ENCODE measurements at regions not wholly inside any gene's neighbourhood (a gene's known extent, or its start where the extent isn't known, plus 50 kb on each side); places are given as distances from the start of the nearest gene placed in this dataset.

DNA sequence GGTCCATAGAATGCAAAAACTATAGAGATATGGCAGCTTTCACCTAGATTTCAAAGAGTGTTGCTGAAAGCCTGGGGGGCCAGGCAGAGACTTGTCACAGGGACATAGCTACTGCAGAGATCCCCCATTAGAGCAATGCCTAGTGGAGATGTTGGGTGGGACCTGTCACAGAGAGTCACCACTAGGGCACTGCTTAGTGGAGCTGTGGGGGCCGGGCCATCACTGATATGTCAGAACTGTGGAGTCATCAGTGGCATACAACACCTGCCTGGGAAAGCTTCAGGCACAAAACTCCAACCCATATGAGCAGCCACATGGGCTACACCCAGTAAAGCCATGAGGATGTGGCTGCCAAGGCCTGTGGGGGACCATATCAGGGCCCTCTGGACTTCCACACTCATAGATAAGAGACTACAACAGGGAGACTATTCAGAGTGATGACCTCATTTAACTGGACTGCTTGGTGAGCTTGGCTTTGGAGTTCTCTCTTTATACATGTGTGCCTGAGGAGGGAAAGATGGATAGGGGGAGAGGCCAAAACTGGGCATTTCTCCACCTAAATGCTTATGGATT lies 176.3 kb downstream of the ZNF621 start:
- H3K27me3 ChIP-seq = no peaks in the 10 kb centered on the region
- TF ChIP-seq POLR2A (IDR thresholded peaks at IDR 0.05) = no peak
- TF ChIP-seq, protein P1, sequence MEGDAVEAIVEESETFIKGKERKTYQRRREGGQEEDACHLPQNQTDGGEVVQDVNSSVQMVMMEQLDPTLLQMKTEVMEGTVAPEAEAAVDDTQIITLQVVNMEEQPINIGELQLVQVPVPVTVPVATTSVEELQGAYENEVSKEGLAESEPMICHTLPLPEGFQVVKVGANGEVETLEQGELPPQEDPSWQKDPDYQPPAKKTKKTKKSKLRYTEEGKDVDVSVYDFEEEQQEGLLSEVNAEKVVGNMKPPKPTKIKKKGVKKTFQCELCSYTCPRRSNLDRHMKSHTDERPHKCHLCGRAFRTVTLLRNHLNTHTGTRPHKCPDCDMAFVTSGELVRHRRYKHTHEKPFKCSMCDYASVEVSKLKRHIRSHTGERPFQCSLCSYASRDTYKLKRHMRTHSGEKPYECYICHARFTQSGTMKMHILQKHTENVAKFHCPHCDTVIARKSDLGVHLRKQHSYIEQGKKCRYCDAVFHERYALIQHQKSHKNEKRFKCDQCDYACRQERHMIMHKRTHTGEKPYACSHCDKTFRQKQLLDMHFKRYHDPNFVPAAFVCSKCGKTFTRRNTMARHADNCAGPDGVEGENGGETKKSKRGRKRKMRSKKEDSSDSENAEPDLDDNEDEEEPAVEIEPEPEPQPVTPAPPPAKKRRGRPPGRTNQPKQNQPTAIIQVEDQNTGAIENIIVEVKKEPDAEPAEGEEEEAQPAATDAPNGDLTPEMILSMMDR (IDR thresholded peaks at IDR 0.05) = no peak
- no peak for DNase-seq

GRCh38 chr3:40704224-40704623 lies 179.5 kb downstream of the ZNF621 start:
- Histone ChIP-seq H3K27me3 (no peaks in the 10 kb centered on the region), H3K27ac (no peak overlapping the region), H3K4me3 (no peak overlapping the region), H3K9me3 (no peaks in the 10 kb centered on the region), H3K4me1 (no peaks in the 10 kb centered on the region), H3K36me3 (no peaks in the 10 kb centered on the region)
- DNase-seq = no peak
- TF ChIP-seq POLR2A (IDR thresholded peaks at IDR 0.05) = no peak
- TF ChIP-seq, protein P1 (IDR thresholded peaks at IDR 0.05) = no peak

More for the DNA sequence above, 176.3 kb downstream of the ZNF621 start:
- H3K9me3 ChIP-seq = no peaks in the 10 kb centered on the region
- H3K27ac ChIP-seq = no peak overlapping the region
- H3K4me3 ChIP-seq = no peak overlapping the region
- H3K4me1 ChIP-seq = no peaks in the 10 kb centered on the region
- H3K36me3 ChIP-seq = no peaks in the 10 kb centered on the region

DNA sequence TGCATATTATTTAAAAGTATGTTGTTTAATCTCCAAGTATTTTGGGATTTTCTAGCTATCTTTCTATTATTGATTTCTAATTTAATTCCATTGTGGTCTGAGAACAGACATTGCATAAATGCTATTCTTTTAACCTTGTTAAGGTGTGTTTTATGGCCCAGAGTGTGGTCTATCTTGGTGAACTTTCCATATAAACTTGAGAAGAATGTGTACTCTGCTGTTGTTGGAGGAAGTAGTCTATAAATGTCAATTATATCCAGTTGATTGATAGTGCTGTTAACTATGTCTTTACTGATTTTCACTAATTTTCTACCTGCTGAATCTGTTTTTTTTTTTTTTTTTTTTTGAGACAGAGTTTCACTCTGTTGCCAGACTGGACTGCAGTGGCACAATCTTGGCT lies 180.9 kb downstream of the ZNF621 start:
- H3K4me1 ChIP-seq = no peaks in the 10 kb centered on the region
- no peak for TF ChIP-seq POLR2A (IDR thresholded peaks at IDR 0.05)
- TF ChIP-seq, protein P1 (IDR thresholded peaks at IDR 0.05) = no peak
- H3K27me3 ChIP-seq = no peaks in the 10 kb centered on the region
- H3K36me3 ChIP-seq = no peaks in the 10 kb centered on the region
- no peaks in the 10 kb centered on the region for H3K9me3 ChIP-seq
- no peak overlapping the region for H3K4me3 ChIP-seq
- no peak overlapping the region for H3K27ac ChIP-seq
- no peak for DNase-seq

DNA sequence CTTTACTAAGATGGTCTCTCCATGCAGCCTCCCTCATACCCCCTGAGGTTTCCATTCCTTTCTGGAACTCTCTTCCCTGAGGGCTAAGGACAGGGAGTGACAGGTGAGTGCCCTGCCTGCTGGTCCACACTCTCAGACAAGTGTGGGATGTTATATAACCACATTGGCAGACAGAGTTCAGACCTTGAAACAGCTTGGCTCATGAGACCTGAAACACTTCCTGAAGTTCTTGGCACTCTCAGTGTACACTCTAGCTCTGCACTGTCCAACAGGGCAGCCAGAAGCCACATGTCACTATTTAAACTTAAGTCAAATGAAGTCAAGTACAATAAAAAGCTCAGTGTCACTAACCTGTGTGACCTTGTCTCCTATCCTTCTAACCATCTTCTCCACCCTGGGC lies 188.5 kb downstream of the ZNF621 start:
- Histone ChIP-seq H3K4me3 (no peak overlapping the region), H3K36me3 (no peaks in the 10 kb centered on the region), H3K4me1 (peaks cover 0 to 17% (median 6%) of the 10 kb centered on the region in 4 donors), H3K27ac (no peak overlapping the region), H3K9me3 (no peaks in the 10 kb centered on the region), H3K27me3 (no peaks in the 10 kb centered on the region)
- TF ChIP-seq POLR2A (IDR thresholded peaks at IDR 0.05) = no peak
- TF ChIP-seq, protein P1 (IDR thresholded peaks at IDR 0.05) = no peak
- no peak for DNase-seq

- peak in 2 of 3 donors; percentile 66 to 68 for DNase-seq
- no peak overlapping the region for H3K4me3 ChIP-seq
- H3K4me1 ChIP-seq = peaks cover 0 to 17% (median 6%) of the 10 kb centered on the region in 4 donors
- H3K9me3 ChIP-seq = no peaks in the 10 kb centered on the region
- no peak for TF ChIP-seq POLR2A (IDR thresholded peaks at IDR 0.05)
- TF ChIP-seq, protein P1 (IDR thresholded peaks at IDR 0.05) = no peak
- H3K36me3 ChIP-seq = no peaks in the 10 kb centered on the region
- H3K27me3 ChIP-seq = no peaks in the 10 kb centered on the region
- H3K27ac ChIP-seq = no peak overlapping the region
Measured at GRCh38 chr3:40713795-40714194, 189.0 kb downstream of the ZNF621 start.
